HS-27A (cell line): ENCODE measurements at regions not wholly inside any gene's neighbourhood (a gene's known extent, or its start where the extent isn't known, plus 50 kb on each side); places are given as distances from the start of the nearest gene placed in this dataset.
"Not testable (repeated sequence)": the region's sequence is repeated elsewhere in the genome, so short reads cannot be mapped to it uniquely, and the experiment has no call there.

Source experiments
- DNase-seq: peaks from one replicate; pipeline ENCODE4 v3.0.0-alpha.2; 2012; ENCODE audit warnings: low read depth, missing footprints

- no peak for DNase-seq
Measured at GRCh38 chr5:34555699-34556508, 100.2 kb upstream of the RAI14 start.

- DNase-seq, result no peak
Measured at GRCh38 chr5:34556509-34556782, 99.7 kb upstream of the RAI14 start.

GRCh38 chr5:34561581-34561980 lies 94.5 kb upstream of the RAI14 start:
- DNase-seq, result not testable (repeated sequence)

- DNase-seq, result no peak
Measured at GRCh38 chr5:34562791-34563190, 93.3 kb upstream of the RAI14 start.

- DNase-seq, result no peak
Measured at GRCh38 chr5:34563269-34563668, 92.9 kb upstream of the RAI14 start.

GRCh38 chr5:34563931-34564709 lies 92.0 kb upstream of the RAI14 start:
- DNase-seq, result no peak

- no peak for DNase-seq
Measured at GRCh38 chr5:34564710-34565235, 91.4 kb upstream of the RAI14 start.

- DNase-seq, result no peak
Measured at GRCh38 chr5:34570143-34570542, 86.0 kb upstream of the RAI14 start.

- DNase-seq, result peak; percentile 73
Measured at GRCh38 chr5:34570721-34571676, 85.1 kb upstream of the RAI14 start.

- peak; percentile 72 for DNase-seq
Measured at GRCh38 chr5:34571677-34572041, 84.5 kb upstream of the RAI14 start.

GRCh38 chr5:34574936-34575467 lies 81.1 kb upstream of the RAI14 start:
- no peak for DNase-seq

GRCh38 chr5:34576891-34577666 lies 79.0 kb upstream of the RAI14 start:
- DNase-seq, result no peak

GRCh38 chr5:34578962-34579361 lies 77.2 kb upstream of the RAI14 start:
- DNase-seq, result no peak

GRCh38 chr5:34580983-34581382 lies 75.1 kb upstream of the RAI14 start:
- DNase-seq, result no peak

- DNase-seq, result no peak
Measured at GRCh38 chr5:34582371-34582770, 73.8 kb upstream of the RAI14 start.

GRCh38 chr5:34583167-34583566 lies 73.0 kb upstream of the RAI14 start:
- DNase-seq, result no peak

- no peak for DNase-seq
Measured at GRCh38 chr5:34584165-34584564, 72.0 kb upstream of the RAI14 start.

GRCh38 chr5:34585601-34586104 lies 70.5 kb upstream of the RAI14 start:
- DNase-seq, result no peak

GRCh38 chr5:34586117-34586885 lies 69.8 kb upstream of the RAI14 start:
- DNase-seq, result peak; percentile 49
